Astrocyte of the cerebellum (primary cell): ENCODE measurements at regions not wholly inside any gene's neighbourhood (a gene's known extent, or its start where the extent isn't known, plus 50 kb on each side); places are given as distances from the start of the nearest gene placed in this dataset.
"Not testable (repeated sequence)": the region's sequence is repeated elsewhere in the genome, so short reads cannot be mapped to it uniquely, and the experiment has no call there.

Source experiments
- DNase-seq: peaks from one replicate; pipeline ENCODE4 v3.0.0-alpha.2; 2011; ENCODE audit warnings: low read depth
- H3K4me3 ChIP-seq: 2 replicates; pipeline ENCODE4 v1.5.1; 2011; ENCODE audit warnings: mild to moderate bottlenecking, low read depth, low read length, moderate library complexity
- in situ Hi-C: cut with HindIII; loops from 2 replicates; pipeline ENCODE4 v1.10.0; 2017; ENCODE audit warnings: low sequenced_read_pairs
- TF ChIP-seq, protein P1 (sequence below): IDR thresholded peaks from 2 replicates; pipeline ENCODE4 v1.5.1; 2012; ENCODE audit warnings: low read length, low read depth, moderate library complexity, mild to moderate bottlenecking; ENCODE audit errors: missing control alignments

DNA sequence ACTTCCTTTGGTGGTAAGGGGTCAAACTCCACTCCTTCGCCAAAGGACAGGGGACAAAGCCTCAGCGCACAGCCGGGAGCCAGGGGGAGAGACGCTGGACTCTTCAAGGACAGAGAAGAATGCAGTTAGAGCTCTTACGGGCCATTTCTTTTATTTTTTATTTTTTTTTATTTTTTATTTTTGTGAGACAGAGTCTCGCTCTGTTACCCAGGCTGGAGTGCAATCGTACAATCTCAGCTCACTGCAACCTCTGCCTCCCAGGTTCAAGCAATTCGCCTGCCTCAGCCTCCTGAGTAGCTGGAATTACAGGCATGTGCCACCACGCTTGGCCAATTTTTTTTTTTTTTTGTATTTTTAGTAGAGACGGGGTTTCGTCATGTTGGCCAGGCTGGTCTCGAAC lies 93.2 kb upstream of the RPH3AL start, which contains the start of gene RFLNB:
Gene RFLNB, minus strand, starts transcription at position 101 of the 400 bp plus-strand sequence.
- in situ Hi-C loops, H3K4me3 ChIP-seq, DNase-seq: not testable (repeated sequence)

DNA sequence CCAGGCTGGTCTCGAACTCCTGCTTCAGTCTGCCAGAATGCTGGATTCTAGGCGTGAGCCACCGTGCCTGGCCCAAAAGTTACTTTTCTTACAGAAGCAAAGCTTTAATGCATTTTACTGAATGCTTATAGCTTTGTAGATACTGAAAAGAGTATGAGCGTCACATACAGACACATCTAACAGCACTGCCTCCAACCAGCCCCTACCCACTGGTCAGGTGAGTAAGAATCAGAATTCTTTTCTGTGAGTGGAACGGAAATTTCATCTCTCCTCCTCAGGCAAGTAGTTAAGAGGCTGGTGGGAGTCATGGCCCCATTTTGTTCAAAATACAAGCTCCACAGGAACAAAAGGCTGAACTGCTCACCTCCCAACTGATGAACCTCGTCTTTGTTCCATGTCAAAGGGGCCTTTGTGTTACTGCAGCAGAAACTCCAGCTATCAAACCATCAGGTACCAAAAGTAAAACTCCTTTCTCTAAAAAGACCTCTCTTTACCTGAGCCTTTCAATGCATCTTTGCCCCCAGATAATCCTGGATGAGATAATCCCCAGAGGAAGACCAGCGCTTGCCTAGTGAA lies 92.4 kb upstream of the RPH3AL start:
- H3K4me3 ChIP-seq = no peak overlapping the region
- no peak for DNase-seq
- TF ChIP-seq, protein P1, sequence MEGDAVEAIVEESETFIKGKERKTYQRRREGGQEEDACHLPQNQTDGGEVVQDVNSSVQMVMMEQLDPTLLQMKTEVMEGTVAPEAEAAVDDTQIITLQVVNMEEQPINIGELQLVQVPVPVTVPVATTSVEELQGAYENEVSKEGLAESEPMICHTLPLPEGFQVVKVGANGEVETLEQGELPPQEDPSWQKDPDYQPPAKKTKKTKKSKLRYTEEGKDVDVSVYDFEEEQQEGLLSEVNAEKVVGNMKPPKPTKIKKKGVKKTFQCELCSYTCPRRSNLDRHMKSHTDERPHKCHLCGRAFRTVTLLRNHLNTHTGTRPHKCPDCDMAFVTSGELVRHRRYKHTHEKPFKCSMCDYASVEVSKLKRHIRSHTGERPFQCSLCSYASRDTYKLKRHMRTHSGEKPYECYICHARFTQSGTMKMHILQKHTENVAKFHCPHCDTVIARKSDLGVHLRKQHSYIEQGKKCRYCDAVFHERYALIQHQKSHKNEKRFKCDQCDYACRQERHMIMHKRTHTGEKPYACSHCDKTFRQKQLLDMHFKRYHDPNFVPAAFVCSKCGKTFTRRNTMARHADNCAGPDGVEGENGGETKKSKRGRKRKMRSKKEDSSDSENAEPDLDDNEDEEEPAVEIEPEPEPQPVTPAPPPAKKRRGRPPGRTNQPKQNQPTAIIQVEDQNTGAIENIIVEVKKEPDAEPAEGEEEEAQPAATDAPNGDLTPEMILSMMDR = no peak
- in situ Hi-C loops = no loop called here

DNA sequence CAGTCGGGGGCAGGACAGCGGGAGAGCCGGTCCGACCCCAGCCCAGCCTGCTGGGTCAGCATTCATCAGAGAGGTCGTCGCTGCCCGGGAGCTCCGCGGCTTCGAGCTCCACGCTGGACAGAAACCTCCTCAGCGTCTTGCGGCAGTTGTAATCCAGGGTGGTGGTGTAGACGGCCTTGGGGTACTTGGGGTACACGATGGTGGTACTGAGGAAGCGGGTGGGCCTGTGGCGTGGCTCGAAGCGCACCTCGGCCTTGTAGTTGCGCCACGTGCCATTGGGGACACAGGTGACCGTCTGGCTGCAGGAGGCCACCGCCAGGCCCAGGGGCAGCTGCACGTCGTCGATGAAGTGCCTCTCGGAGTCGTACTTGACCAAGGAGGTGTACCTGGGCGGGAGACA lies 90.5 kb upstream of the RPH3AL start:
- TF ChIP-seq, protein P1 = no peak
- in situ Hi-C loops = no loop called here
- no peak for DNase-seq
- H3K4me3 ChIP-seq = no peak overlapping the region

DNA sequence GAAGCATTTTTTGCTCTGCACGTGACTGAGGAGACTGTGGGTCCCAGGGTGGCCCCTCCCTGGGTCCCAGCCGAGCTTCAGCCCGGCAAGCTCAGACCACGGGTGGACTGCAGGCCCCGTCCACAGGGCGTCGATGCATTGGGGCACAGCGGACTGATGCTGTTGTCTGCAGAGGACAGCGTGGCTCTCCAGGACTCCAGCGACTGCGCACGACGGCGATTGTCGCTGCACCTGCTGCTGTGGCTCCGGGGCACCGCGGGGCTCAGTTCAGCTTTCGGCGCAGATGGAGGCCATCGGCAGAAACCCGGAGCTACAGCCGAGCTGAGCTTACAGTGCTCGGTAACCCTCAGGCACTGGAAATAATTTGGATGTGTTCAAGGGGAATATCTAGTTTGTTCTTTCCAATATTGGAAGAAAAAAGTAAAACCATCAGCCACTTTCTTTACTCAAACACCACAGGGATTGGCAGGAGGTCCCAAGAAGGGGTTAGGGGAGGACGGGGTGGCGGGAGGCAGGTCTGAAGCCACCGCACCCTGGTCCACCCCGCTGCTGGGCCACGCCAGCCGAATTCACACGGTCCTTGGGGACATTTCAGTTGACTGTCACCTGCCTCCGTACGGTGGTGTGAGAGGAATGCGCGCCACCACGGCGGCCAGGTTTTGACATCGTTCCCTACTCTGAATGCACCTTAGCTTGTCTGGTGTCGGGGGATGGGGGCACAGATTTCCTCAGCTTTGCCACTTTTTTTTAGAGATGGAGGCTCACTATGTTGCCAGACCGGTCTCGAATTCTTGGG lies 88.7 kb upstream of the RPH3AL start:
- no peak for DNase-seq
- in situ Hi-C loops = no loop called here
- TF ChIP-seq, protein P1 = no peak
- no peak overlapping the region for H3K4me3 ChIP-seq

DNA sequence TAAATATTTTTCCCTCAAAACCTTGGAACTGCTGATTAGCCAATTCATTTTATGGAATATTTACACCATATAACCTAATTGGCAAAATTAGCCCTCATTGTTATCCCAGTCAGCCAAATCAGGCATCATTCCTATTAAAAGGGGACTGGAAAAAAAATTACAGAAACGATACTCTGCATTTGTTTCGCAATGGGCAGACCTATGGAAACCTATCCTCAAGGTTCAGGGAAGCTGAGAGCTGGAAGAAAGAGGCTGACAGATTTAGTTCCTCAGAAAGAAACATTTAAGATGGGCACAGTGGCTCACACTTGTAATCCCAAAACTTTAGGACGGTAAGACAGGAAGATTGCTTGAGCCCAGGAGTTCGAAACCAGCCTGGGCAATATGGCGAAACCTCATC lies 85.6 kb upstream of the RPH3AL start:
- H3K4me3 ChIP-seq = no peak overlapping the region
- DNase-seq = no peak
- in situ Hi-C loops = no loop called here
- TF ChIP-seq, protein P1 = no peak

DNA sequence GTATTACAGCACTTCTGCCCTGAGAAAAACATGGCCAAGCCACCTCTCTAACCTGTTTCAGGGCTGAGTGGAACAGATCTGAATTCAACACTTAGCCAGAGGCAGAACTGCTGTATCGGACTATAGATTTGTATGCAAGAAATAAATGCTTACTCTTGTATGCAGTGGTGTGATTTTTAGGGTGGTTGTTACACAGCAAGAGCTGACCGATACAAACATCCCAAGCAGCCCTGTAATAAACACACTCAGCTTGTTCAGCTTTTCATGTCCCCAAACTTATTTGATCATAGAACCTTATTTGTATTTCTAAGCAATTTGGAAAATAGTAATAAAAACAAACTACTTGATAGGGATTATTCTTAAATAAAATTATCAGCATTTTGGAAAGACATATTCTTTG lies 84.9 kb upstream of the RPH3AL start:
- no peak for DNase-seq
- TF ChIP-seq, protein P1 = no peak
- no peak overlapping the region for H3K4me3 ChIP-seq
- in situ Hi-C loops = no loop called here

DNA sequence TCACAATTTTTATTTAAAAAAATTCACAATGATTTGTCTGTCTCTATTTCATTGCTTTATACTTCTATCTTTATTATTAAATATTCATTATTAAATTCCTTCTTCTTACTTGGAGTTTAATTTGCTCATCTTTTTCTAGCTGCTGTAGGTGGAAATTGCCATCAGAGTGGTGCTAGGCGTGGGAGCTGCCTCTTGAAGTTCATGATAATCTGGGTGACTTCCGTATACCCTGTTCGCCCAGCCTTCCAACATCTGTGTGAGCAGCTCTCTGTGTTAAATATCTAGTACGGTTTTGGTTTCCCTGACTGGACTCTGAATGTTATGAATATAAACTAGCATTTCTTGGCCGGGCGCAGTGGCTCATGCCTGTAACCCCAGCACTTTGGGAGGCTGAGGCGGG lies 84.0 kb upstream of the RPH3AL start:
- in situ Hi-C loops = no loop called here
- no peak for DNase-seq
- no peak overlapping the region for H3K4me3 ChIP-seq
- TF ChIP-seq, protein P1 = no peak

DNA sequence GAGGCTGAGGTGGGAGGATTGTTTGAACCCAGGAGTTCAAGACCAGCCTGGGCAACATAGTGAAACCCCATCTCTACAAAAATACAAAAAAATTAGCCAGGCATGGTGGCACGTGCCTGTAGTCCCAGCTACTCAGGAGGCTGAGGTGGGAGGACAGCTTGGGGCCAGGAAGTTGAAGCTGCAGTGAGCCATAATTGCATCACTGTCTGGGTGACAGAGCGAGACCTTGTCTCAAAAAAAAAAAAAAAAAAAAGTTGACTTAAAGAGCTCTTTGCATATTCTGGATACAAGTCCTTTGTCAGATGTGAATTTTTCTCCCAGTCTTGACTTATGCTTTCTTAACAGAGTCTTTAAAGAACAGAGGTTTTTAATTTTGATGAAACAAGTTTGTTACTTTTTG lies 79.9 kb upstream of the RPH3AL start:
- DNase-seq, in situ Hi-C loops, H3K4me3 ChIP-seq: not testable (repeated sequence)
